NAMALWA (cell line): ENCODE measurements at regions not wholly inside any gene's neighbourhood (a gene's known extent, or its start where the extent isn't known, plus 50 kb on each side); places are given as distances from the start of the nearest gene placed in this dataset.
"Not testable (repeated sequence)": the region's sequence is repeated elsewhere in the genome, so short reads cannot be mapped to it uniquely, and the experiment has no call there.

ENCODE experiments used
- DNase-seq: peaks from one replicate; pipeline ENCODE4 v3.0.0-alpha.2; 2015; ENCODE audit warnings: low spot score

DNA sequence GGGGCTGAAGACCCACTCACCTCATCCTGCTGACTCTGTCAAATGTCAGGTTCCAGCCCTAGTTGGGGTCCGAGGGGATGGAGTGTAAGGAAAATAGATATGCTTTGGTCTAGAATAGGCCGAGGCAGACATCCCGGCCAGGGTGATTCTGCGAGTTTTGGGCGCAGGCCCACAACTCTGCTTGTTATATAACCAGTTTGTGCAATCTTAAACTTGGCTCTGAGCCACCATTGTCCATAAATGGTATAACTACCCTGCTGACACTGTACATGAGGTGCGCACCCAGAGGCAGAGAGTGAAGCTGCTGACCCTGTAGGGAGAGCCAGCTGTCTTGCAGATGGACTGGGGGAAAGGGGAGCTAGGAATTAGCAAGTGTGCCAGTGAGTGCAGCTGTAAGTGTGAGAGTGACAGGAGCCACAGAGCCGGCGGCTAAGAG, 1388.8 kb downstream of the AMY1C start:
- no peak for DNase-seq

DNA sequence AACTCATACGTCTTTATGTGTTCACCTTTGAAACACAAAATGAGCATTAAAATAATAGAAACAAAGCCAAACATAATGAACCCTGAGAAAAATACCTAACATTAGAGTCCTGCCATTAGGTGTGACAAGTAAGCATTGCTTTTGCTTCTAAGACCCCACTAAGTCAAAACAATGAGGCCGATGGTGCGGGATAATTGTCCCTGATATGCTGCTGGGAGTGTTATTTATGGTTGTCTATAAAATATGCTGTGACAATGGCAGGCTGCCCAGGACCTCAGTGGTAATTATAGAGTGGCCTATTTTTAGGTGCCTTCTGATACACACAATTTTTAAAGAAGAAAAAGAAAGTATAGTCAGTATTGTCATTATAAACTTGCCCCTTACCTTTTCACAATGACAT, 1423.1 kb downstream of the AMY1C start:
- DNase-seq = no peak

DNA sequence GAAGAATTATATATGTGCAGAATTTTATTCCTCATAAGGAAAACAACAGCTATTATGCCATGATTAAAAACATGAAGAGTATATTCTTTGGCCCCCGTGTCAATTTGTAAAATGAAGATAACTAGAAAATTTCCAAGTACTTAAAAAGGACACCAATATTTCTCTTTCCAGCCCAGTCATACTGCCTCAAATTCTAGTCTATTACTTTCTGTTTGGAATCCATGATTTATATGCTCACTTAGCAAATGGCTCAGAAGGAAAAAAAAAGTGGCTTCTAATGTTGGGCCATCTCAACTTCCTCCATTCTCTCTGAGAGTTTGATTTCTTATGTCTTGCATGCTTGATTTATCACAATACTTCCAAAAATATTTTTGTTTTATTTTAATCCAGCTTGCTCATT, 1431.1 kb downstream of the AMY1C start:
- no peak for DNase-seq

DNA sequence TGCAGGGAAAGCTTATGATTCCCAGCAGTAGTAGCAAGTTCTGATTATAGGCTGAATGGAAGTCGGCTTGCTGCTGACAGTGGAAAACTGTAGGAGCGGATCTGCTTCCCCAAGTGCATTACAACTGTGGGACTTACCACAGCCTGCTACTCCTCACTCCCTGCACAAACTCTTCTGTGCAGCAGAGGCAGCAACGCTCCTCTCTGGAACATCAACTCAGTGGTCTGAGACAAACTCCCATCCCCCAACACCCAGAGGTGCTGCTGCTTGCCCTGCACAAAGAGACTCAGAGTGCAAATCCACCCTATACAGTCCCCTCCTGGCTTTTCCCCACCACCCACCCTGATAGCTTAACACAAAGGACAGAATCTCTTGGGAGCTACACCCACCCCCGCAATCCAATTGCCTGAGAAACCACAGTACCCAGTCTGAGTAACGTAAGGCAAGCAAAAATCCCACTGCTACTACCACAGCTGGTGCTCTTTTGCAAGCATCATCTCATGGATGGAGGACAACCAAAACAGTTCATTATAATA, 1455.2 kb downstream of the AMY1C start:
- no peak for DNase-seq

DNA sequence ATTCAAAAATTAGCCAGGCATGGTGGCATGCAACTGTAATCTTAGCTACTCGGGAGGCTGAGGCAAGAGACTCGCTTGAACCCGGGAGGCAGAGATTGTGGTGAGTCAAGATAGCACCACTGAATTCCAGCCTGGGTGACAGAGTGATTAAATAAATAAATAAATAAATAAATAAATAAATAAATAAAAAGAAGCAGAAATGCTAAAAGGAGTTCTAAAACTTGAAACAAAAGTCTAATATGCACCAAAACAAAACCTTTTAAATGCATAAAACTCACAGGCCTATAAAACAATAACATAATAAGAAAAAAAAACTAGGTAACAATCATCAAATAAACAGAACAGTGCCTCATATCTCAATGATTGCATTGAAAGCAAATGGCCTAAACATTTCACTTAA, 1458.9 kb downstream of the AMY1C start:
- no peak for DNase-seq

DNA sequence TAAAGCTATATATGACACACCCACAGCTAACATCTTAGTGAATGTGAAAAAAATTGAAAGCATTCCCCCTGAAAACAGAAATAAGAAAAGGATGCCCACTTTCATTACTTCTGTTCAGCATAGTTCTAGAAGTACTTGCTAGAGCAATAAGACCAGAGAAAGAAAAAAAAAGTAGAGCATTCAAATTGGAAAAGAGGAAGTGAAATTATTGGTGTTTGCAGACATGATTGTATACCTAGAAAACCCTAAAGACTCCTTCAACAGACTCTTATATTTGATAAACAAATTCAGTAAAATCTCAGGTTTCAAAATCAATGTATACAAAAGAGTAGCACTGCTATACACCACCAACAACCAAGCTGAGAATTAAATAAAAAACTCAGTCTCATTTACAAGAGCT, 1461.0 kb downstream of the AMY1C start:
- DNase-seq = peak; percentile 7

DNA sequence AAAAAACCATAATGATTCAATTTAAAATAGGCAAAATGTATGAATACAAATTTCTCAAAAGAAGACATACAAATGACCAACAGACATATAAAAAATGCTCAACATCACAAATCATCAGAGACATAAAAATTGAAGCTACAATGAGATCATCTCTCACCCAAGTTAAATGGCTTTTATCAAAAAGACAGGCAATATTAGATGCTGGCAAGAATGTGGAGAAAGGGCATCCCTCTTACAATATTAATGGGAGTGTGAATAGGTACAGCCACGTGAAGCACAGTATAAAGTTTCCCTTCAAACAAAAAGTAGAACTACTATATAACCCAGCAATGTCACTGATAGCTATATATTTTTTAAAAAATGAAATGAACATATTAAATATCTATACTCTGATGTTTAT, 1481.7 kb downstream of the AMY1C start:
- DNase-seq = no peak

DNA sequence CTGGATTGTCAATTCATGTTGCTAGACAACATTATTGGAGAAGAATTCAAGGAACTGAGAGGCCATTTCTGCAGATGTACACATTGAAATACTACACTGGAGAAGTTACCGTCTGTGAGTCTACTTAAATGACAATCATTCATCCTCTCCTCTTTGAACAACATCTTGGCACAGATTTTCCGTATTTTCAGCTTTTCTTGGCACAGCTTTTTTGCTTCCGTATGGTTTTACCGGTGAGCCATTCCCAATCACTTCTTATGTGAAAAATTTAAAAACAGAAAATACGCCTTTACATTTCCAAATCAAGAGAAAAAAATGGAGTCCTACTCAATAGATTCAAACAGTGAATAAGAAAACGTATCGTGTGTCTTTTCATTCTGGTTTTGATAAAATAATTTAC, 1493.7 kb downstream of the AMY1C start:
- DNase-seq = no peak

DNA sequence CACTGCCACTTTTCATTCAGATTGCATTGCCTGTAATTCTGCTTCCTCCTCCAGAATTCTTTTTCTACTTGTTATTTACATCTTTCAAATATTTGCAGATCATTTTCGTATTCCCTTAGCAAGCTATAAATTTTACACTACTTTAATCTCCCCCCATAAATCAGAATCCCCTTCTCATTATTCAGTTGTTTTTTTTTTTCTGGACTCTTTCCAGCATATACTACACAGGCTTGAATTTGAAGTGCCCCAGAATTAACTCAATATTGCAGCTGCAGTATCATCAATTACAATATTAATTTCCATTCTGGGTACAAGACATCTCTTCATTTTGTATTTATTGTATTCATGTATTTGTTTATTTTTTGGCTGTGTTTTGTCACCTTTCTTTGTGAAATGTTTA, 1494.3 kb downstream of the AMY1C start:
- no peak for DNase-seq

DNA sequence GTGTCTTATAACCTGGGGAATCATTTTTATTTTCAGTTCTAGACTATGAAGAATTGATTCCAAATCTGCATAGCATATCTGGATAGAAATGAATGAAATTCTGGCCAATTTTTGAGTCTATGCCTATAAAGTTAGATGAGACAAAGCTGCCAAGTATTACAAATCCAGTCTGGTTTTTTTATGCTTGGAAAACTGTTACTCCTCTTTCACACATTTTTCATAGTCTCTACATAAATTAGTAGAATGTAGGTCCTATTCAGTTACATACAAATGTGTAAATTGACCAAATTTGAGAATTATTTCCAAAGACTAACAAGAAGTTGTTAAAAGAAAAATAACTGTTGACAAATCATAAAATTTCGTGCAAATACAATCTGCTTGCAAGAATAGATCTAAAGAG, 1505.2 kb downstream of the AMY1C start:
- DNase-seq = no peak

DNA sequence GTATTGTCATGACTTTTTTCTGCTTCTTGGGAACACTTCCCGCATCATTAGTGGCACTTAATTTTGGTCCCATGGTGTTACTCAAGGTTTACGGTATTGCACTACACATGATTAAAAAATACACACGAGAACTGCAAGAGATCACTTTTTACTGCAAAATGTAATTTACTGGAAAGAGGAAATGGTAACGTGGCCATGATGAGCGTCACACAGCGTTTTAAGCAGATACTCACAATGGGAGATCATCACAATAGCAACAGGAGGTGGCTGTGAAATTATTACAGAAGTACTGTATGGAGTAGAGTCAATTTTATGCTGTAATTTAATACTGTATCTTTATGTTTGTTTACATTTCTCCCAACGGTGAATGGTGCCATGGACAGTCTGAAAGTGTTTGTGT, 1510.3 kb downstream of the AMY1C start:
- DNase-seq = no peak

DNA sequence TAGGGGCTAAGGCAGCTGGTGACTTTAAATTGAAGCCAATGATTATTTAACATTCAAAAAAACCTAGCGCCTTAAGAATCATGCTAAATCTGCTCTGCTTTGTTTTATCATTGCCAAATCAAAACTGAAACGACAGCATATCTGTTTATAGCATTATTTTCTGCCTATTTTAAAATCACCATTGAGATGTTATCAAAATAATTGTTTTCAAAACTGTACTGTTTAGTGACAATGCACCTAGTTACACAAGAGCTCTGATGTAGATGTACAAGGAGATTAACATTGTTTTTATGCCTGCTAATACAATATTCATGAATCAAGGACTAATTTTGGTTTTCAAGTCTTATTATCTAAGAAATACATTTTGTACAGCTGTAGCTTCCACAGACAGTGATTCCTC, 1521.3 kb downstream of the AMY1C start:
- no peak for DNase-seq

DNA sequence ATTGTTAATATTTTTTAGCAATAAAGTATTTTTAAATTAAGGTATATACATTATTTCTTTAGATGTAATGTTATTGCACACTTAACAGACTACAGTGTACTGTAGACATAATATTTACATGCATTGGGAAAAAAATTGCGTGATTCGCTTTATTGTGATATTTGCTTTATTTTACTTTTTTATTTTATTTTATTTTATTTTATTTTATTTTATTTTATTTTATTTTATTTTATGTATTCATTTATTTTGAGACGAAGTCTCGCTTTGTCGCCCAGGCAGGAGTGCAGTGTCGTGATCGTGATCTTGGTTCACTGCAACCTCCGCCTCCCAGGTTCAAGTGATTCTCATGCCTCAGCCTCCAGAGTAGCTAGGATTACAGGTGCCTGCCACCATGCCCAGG, 1522.7 kb downstream of the AMY1C start:
- not testable (repeated sequence) for DNase-seq

DNA sequence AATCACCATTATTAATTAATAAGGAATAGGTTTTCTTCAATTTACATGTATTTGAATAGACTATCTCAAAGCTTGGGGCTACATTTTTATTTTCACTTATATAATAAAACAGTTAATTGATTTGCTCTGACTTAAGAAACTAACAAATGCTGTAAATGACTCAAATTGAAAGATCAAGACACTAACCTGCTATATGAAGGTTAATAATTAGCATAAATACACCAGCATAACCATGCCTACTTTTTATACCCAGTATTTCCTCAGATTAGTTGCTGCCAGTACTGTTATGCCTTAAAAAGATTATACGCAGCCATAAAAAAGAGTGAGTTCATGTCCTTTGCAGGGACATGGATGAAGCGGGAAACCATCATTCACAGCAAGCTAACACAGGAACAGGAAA, 1545.1 kb downstream of the AMY1C start:
- DNase-seq = no peak

DNA sequence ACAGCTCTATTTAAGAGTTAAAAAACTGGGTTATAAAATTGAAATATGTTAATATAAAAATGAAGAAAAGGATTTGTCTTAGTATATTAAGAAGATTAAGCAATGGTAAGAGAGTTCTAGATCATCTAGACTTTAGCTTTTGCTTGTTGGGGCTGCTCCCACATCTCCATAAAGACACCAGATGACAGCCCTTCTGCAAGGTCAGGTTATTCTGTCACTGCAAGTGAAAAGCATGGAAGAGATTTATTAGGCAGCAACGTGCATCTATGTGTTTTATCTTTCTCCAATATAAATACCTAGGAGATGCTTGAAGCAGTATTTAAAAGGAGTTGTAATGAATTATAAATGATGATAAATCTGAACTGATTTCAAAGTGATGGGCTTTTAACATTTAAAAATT, 1560.4 kb downstream of the AMY1C start:
- no peak for DNase-seq

DNA sequence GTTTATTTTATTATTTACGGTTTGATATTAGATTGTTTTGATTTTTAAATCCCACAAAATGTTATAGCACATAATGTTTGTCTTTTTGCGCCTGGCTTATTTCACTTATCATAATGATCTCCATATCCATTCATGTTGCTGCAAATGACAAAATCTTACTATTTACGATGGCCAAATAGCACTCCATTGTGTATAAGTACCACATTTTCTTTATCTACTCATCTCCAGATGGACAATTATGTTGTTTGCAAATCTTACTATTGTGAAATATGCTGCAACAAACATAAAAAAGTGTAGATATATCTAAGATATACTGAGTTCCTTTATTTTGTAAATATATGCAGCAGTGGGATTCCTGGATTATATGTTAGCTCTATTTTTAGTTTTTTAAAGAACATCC, 1568.3 kb downstream of the AMY1C start:
- no peak for DNase-seq

DNA sequence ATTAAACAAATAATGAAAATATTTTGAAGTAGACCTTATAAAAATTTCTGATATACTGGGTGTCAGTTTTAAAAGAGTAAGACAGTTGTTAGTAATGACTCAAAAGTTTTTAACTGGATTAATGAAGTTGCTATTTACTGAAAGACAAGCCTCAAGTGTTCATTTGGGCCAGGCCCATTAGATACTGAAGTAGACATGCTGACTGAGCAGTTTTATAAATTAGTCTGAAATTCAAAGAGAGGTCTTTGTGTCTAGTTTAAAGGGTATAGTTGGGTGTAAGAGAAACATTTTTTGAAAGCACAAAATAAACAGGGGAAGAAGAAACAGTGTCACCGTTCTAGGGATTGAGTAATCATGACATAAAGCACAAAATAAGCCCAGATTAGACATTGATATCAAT, 1577.2 kb downstream of the AMY1C start:
- DNase-seq = no peak

DNA sequence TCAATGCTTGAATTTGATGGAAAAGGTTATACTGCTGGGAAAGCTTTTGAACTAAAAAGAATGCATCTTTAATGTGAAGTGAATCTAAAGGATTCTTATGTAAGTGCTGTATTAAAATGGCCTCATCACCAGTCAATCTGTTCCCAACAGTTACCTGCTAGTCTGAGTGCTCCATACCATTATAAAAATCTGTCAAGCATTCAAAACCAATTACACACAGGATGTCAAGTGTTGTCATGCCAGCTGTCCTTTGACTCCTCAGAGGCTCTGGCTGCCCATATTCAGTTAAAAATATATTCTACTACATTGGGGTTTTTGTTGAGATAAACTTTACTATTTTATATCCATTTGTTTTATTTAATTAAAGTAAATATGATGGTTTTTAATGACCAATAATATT, 1587.7 kb downstream of the AMY1C start:
- DNase-seq = no peak

DNA sequence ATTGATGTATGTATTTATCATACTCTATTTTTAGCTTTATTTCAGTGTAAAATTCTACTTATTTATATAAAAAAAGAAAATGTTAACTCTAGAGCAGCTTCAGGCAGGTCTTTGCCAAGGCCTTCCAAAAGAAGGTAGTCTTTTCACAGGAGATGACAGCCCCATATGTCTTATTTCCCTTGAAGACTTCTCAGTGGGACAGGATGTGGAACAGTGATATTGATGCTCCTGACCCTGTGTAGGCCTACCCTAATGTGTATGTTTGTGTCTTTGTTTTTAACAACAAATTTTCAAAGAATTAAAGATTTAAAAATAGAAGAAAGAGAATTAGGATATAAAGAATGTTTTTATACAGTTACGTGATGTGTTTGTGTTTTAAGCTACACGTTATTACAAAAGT, 1593.6 kb downstream of the AMY1C start:
- no peak for DNase-seq

DNA sequence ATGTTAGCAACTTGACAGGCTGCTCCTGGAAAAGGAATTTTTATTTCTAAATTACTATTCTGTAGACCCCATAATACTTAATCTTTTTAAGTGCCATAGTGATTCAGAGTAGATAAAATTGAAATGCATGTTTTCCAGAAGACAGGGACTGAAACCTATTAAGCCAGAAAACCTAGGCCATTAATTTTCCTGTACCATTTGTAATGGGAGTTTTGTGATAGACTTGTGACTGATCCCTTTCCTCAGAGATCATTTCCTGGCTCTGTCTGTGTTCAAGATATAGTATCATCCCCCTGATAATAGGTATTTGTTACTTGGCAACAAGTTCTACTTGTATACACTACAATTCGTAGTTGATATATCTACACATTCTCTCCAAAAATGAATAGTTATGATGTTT, 1609.8 kb downstream of the AMY1C start:
- DNase-seq = no peak

DNA sequence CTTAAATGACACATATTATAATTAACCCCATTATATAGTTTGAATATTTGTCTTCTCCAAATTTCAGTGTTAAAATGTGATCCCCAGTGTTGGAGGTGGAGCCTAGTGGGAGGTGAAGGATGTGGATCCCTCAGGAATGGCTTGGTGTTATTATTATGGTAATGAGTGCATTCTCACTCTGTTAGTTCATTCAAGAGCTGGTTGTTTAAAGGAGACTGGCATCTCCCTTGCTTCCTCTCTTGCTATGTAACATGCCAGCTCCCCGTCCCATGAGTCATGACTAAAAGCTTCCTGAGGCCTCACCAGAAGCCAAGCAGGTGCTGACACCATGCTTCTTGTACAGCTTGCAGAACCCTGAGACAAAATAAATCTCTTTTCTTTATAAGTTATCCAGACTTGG, 1612.7 kb downstream of the AMY1C start:
- no peak for DNase-seq

DNA sequence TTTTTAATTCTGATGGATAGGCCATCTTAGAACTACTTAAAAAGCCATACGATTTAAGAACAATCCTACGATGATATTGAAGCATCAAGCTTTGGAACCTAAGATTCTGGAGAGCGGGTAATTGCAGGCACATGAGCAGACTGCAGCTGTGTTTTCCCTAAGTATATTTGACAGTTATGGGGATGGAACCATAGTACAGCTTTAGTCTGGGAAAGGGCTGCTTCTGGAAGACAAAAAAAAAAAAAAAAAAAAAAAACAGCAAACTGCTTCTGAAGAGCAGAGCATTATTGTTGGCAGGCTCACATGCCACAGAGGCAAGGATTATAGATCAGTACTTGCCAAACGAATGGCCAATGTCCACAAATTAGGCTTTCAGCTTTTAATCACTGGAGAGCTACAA, 1618.7 kb downstream of the AMY1C start:
- DNase-seq = no peak

DNA sequence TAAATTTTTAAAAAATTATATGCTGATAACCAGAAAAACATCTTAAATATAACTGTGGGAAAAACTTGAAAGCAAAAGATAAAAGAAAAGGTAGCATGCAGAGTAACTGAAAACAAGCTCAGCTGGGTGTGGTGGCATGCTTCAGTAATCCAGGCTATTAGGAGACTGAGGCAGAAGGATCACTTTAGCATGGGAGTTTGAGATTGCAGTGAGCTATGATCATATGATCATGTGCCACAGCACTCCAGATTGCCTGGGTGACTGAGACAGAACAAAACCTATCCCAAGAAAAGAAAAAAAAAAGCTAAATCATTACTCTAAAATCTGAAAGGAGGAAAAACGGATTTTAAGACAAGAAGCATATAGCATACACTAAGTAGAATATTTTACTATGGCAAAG, 1624.0 kb downstream of the AMY1C start:
- DNase-seq = no peak

DNA sequence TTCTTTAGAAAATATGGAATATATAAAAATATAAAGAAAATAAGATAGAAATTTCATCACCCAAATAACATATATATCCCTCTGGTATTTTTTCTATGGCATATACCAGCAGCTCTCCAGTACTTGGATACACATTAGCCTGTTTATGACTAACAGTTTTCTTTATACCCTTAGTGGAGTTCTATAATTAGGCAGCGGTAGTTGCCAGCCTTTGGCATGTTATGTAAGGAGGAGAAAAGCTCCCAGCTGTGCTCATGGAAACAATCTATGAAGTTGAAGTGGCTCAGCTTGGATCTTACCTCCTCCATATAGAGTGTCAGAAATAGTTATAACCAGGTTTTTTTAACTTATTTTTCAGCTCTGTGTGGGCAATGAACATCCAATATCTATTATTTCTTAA, 1636.8 kb downstream of the AMY1C start:
- DNase-seq = no peak

DNA sequence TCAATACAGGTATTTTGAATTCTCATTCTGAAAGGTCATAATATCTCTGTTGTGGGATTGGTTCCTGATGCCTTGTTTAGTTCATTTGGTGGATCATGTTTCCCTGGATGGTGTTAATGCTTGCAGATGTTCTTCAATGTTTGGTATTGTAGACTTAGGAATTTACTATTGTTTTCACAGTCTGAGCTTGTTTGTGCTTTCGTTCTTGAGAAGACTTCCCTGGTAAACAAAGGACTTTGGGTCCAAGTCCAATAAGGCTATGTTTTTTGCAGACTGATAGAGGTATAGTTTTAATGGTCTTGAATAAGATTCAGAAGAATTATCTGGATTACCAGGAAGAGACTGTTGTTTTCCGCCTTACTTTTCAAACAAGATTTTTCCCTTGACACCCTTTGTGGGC, 1646.3 kb downstream of the AMY1C start:
- DNase-seq = no peak
